Fibroblast of lung (primary cell): ENCODE measurements at regions not wholly inside any gene's neighbourhood (a gene's known extent, or its start where the extent isn't known, plus 50 kb on each side); places are given as distances from the start of the nearest gene placed in this dataset.

Experiments used
- DNase-seq, 2 donors: peaks; one replicate each; pipeline versions ENCODE4 v3.0.0 to v3.0.0-alpha.2; 2010; ENCODE audit warnings: low read depth in 2 of 2
- H2AFZ ChIP-seq: 2 replicates; pipeline ENCODE4 v1.5.1; 2012; ENCODE audit warnings: low read length, control low read depth, inconsistent platforms
- H3K27ac ChIP-seq: 2 replicates; pipeline ENCODE4 v1.5.1; 2011; ENCODE audit warnings: low read length, control low read depth; ENCODE audit not compliant: insufficient read depth
- H3K27me3 ChIP-seq: 2 replicates; pipeline ENCODE4 v1.5.1; 2011; ENCODE audit warnings: mild to moderate bottlenecking, low read length; ENCODE audit not compliant: control insufficient read depth, insufficient read depth
- H3K36me3 ChIP-seq: 2 replicates; pipeline ENCODE4 v1.5.1; 2011; ENCODE audit warnings: low read length; ENCODE audit not compliant: control insufficient read depth, insufficient read depth
- H3K4me1 ChIP-seq: 2 replicates; pipeline ENCODE4 v1.5.1; 2011; ENCODE audit warnings: low read length; ENCODE audit not compliant: control insufficient read depth, insufficient read depth; ENCODE audit errors: extremely low read depth
- H3K4me2 ChIP-seq: 2 replicates; pipeline ENCODE4 v1.5.1; 2011; ENCODE audit warnings: low read length, control low read depth; ENCODE audit not compliant: insufficient read depth; ENCODE audit errors: extremely low read depth
- H3K4me3 ChIP-seq, 4 experiments: fragments of 200-600 bp in 1 of 4; sonication (generic) in 1 of 4; replicated peaks in 1 of 4; 2 replicates each; pipeline ENCODE4 v1.5.1; 2011 to 2016; ENCODE audit warnings: low read length in 4 of 4, low read depth in 3 of 4, mild to moderate bottlenecking in 3 of 4, control low read depth in 2 of 4, inconsistent platforms in 1 of 4, mixed read lengths in 1 of 4; ENCODE audit not compliant: insufficient read depth in 1 of 4; ENCODE audit errors: control extremely low read depth in 1 of 4
- H3K79me2 ChIP-seq: 2 replicates; pipeline ENCODE4 v1.5.1; 2012; ENCODE audit warnings: mild to moderate bottlenecking, low read length, inconsistent platforms; ENCODE audit not compliant: control insufficient read depth, insufficient read depth
- H3K9ac ChIP-seq: 2 replicates; pipeline ENCODE4 v1.5.1; 2011; ENCODE audit warnings: mild to moderate bottlenecking, low read length, control low read depth; ENCODE audit not compliant: insufficient read depth
- H3K9me3 ChIP-seq: 2 replicates; pipeline ENCODE4 v1.5.1; 2012; ENCODE audit warnings: low read depth, low read length; ENCODE audit not compliant: control insufficient read depth, insufficient read depth
- H4K20me1 ChIP-seq: 2 replicates; pipeline ENCODE4 v1.5.1; 2011; ENCODE audit warnings: low read length; ENCODE audit not compliant: control insufficient read depth, insufficient read depth; ENCODE audit errors: extremely low read depth
- CTCF ChIP-seq, 2 donors: IDR thresholded peaks in 1 of 2; conservative IDR thresholded peaks in 1 of 2; 1 replicate in 1 of 2; 2 replicates in 1 of 2; pipeline ENCODE4 v1.5.1; 2011 to 2012; ENCODE audit warnings: low read length in 2 of 2, control low read depth in 1 of 2, inconsistent platforms in 1 of 2, low read depth in 1 of 2, mild to moderate bottlenecking in 1 of 2
- EZH2 ChIP-seq: IDR thresholded peaks from 2 replicates; pipeline ENCODE4 v1.5.1; 2012; ENCODE audit warnings: low read length, control low read depth, mild to moderate bottlenecking; ENCODE audit errors: missing control alignments

- Histone ChIP-seq H3K27me3 (no peaks in the 10 kb centered on the region), H3K27ac (no peak overlapping the region), H3K4me1 (no peaks in the 10 kb centered on the region), H3K9me3 (no peaks in the 10 kb centered on the region), H3K36me3 (no peaks in the 10 kb centered on the region), H2AFZ (no peak overlapping the region), H3K4me2 (no peak overlapping the region), H3K79me2 (no peaks in the 10 kb centered on the region), H4K20me1 (no peaks in the 10 kb centered on the region), H3K4me3 (no peak overlapping the region), H3K9ac (no peak overlapping the region)
- DNase-seq = peak in 1 of 2 donors; percentile 48
- TF ChIP-seq EZH2 (no peak), CTCF (conservative IDR thresholded peaks at IDR 0.05 in 1 of 2, IDR thresholded peaks at IDR 0.05 in 1 of 2; ENCODE audit: low read depth in 1 of 2, low read length in 2 of 2) (no peak)
Observed at GRCh38 chr9:21708856-21709255, 93.6 kb upstream of the MTAP start.

DNA sequence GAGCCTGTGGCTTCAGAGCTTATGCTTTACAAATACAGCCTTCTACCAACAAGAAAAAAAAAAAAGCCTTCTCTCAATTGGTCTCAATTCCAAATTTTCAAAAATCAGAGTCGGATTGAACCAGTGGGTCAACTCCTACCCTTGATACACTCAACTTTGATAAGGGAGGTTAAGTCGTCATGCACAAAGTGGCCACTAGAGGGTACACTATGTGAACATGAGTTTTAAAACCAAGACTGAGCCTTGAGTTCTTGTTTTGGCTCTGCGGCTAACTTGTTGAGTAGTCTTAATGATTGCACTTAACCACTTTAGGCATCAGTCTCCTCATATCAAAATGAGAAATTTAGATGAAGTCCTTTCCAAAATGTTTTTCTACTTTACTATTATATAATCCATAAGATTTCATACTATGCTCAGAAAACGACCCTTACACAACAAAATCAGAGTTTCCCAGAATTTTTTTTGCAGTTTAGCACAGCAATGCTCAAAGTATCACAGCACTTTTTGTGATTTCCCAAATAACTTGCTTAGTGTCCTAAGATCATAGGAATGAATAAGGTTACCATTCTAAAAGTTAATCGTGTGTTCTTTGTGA is 92.9 kb upstream of the MTAP start:
- DNase-seq = peak; percentile 43 to 60
- Histone ChIP-seq H3K79me2 (no peaks in the 10 kb centered on the region), H4K20me1 (no peaks in the 10 kb centered on the region), H3K9ac (no peak overlapping the region), H3K36me3 (no peaks in the 10 kb centered on the region), H2AFZ (no peak overlapping the region), H3K4me3 (no peak overlapping the region), H3K4me1 (no peaks in the 10 kb centered on the region), H3K27ac (no peak overlapping the region), H3K4me2 (no peak overlapping the region), H3K27me3 (no peaks in the 10 kb centered on the region), H3K9me3 (no peaks in the 10 kb centered on the region)
- TF ChIP-seq EZH2 (no peak), CTCF (conservative IDR thresholded peaks at IDR 0.05 in 1 of 2, IDR thresholded peaks at IDR 0.05 in 1 of 2; ENCODE audit: low read depth in 1 of 2, low read length in 2 of 2) (peak; percentile 70 to 81)

DNA sequence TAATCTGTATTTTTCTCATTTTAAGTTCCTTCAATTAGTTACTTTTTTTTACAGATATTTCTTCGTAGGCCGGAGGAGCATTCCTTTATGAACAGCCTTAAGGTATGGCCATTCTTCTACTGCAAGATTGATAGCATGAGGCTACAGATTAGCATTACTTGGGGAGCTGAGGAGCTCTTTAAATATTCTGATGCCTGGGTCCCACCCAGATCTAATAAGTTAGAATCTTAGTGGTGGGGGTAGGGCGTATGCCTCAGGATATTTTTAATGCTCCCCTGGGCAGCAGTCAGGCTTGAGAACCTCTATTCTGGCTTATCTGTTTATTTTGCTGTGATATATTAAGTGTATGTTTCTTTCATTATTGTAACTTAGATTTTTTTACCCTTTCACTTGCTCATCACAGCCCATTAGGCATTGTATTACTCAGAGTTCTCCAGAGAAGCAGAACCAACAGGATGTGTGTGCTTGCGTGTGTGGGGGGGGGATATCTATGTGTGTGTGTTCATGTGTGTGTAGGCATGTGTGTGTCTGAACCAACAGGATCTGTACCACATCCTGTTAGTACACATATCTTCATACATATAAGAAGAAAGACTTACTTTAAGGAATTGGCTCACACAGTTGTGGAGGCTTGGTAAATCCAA is 91.8 kb upstream of the MTAP start:
- no peaks in the 10 kb centered on the region for H3K36me3 ChIP-seq
- no peaks in the 10 kb centered on the region for H4K20me1 ChIP-seq
- no peaks in the 10 kb centered on the region for H3K9me3 ChIP-seq
- no peak overlapping the region for H2AFZ ChIP-seq
- no peak overlapping the region for H3K27ac ChIP-seq
- no peaks in the 10 kb centered on the region for H3K4me1 ChIP-seq
- H3K9ac ChIP-seq = no peak overlapping the region
- H3K79me2 ChIP-seq = no peaks in the 10 kb centered on the region
- TF ChIP-seq EZH2 (no peak), CTCF (conservative IDR thresholded peaks at IDR 0.05 in 1 of 2, IDR thresholded peaks at IDR 0.05 in 1 of 2; ENCODE audit: low read depth in 1 of 2, low read length in 2 of 2) (no peak)
- peak; percentile 18 to 73 for DNase-seq
- no peak overlapping the region for H3K4me3 ChIP-seq
- no peak overlapping the region for H3K4me2 ChIP-seq
- no peaks in the 10 kb centered on the region for H3K27me3 ChIP-seq
